ENCODE measurements at regions not wholly inside any gene's neighbourhood (a gene's known extent, or its start where the extent isn't known, plus 50 kb on each side); places are given as distances from the start of the nearest gene placed in this dataset.

DNA sequence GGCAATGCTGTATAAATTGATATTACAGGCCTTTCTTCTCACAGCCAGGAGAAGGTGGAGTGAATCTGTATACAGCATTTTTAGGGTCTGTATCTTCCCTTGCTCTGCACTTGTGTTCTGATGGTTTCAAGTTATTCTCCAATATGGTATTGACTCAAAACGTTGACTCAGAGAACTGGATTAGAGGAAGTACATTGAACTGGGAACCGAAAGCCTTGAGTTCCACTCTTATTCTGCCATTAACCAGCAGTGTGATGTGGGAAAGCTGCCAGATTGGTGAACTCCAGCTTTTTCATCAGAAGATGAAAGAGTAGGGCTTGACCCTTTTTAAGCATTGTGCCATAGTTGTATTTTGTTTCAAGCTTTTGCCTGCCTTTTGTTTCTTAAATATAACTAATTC lies 167.7 kb downstream of the SPRY2 start:
- DNase-seq (no peak), ATAC-seq (ENCODE audit: low read depth) (no peak)
- Histone ChIP-seq H3K4ac (ENCODE audit: low read depth, low read length) (no peak overlapping the region), H4K20me1 (ENCODE audit: insufficient read depth, low read length) (no peaks in the 10 kb centered on the region), H4K8ac (ENCODE audit: low read depth in 2 of 2, low read length in 2 of 2) (no peak overlapping the region), H2BK120ac (ENCODE audit: low read depth, low read length) (no peak overlapping the region), H4K91ac (ENCODE audit: insufficient read depth, low read depth, low read length) (no peak overlapping the region), H2BK15ac (ENCODE audit: low read depth, low read length) (no peak overlapping the region), H3K23ac (ENCODE audit: low read depth, low read length) (no peak overlapping the region), H3K18ac (ENCODE audit: low read depth, low read length) (no peak overlapping the region), H2BK20ac (ENCODE audit: low read depth, low read length) (no peak overlapping the region), H3K79me1 (ENCODE audit: low read depth in 1 of 2, low read length in 2 of 2) (no peaks in the 10 kb centered on the region), H3K27ac (ENCODE audit: insufficient read depth, low read length) (no peak overlapping the region), H3K27me3 (ENCODE audit: control insufficient read depth, insufficient read depth, low read length) (no peaks in the 10 kb centered on the region), H3K56ac (ENCODE audit: extremely low read depth, insufficient read depth, low read length) (no peak overlapping the region), H3K4me3 (ENCODE audit: insufficient read depth, low read depth, low read length) (no peak overlapping the region), H2BK5ac (ENCODE audit: low read depth, low read length, poor library complexity, severe bottlenecking) (no peak overlapping the region), H3K14ac (replicated peaks; ENCODE audit: low read depth, low read length) (no peak overlapping the region), H2AK5ac (ENCODE audit: low read depth, low read length) (no peak overlapping the region), H3K9ac (ENCODE audit: low read depth, low read length) (no peak overlapping the region), H2AK9ac (replicated peaks; ENCODE audit: low read depth, low read length, poor library complexity) (no peak overlapping the region), H3K9me3 (ENCODE audit: control insufficient read depth, insufficient read depth, low read length) (no peaks in the 10 kb centered on the region), H3K9me1 (ENCODE audit: insufficient read depth, low read length) (no peaks in the 10 kb centered on the region), H4K5ac (ENCODE audit: low read depth, low read length) (no peak overlapping the region), H3K4me2 (ENCODE audit: low read depth, low read length) (no peak overlapping the region), H3K4me1 (ENCODE audit: control insufficient read depth, insufficient read depth, low read length) (no peaks in the 10 kb centered on the region; the same call in 1 of the 2 replicates), H3K36me3 (ENCODE audit: control insufficient read depth, insufficient read depth, low read length) (no peaks in the 10 kb centered on the region), H2AFZ (replicated peaks; ENCODE audit: low read length, poor library complexity) (no peak overlapping the region)
- dilution Hi-C loops (cut with HindIII; ENCODE audit: low sequenced_read_pairs, unreplicated experiment), result no loop called here
- in situ Hi-C loops (cut with MboI; ENCODE audit: low sequenced_read_pairs), result no loop called here
- no TSS peak for BruUV-seq (replicated peaks)
- TF ChIP-seq, protein P1, sequence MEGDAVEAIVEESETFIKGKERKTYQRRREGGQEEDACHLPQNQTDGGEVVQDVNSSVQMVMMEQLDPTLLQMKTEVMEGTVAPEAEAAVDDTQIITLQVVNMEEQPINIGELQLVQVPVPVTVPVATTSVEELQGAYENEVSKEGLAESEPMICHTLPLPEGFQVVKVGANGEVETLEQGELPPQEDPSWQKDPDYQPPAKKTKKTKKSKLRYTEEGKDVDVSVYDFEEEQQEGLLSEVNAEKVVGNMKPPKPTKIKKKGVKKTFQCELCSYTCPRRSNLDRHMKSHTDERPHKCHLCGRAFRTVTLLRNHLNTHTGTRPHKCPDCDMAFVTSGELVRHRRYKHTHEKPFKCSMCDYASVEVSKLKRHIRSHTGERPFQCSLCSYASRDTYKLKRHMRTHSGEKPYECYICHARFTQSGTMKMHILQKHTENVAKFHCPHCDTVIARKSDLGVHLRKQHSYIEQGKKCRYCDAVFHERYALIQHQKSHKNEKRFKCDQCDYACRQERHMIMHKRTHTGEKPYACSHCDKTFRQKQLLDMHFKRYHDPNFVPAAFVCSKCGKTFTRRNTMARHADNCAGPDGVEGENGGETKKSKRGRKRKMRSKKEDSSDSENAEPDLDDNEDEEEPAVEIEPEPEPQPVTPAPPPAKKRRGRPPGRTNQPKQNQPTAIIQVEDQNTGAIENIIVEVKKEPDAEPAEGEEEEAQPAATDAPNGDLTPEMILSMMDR (conservative IDR thresholded peaks at IDR 0.05; ENCODE audit: low read depth, low read length), result no peak
- no peak for TF ChIP-seq RCOR1 (IDR thresholded peaks at IDR 0.05; ENCODE audit: insufficient replicate concordance, low read length)
- WGBS, 2 experiments (ENCODE audit: extremely low coverage in 2 of 2, insufficient read length in 1 of 2), result no CpG with 5 or more reads among the region's 2 CpGs
- intact Hi-C loops (cut with micrococcal nuclease), result no loop called here
- ChIA-PET CTCF (no interaction called here), POLR2A (ENCODE audit: unreplicated experiment) (interaction anchor here (0.7 kb wide), 1 partner anchor 161 kb away, joined by 4 read pairs; no protein-coding TSS in a partner anchor)

All from IMR-90 (cell line).